Heart left ventricle (tissue), 16 donors: ENCODE measurements at regions not wholly inside any gene's neighbourhood (a gene's known extent, or its start where the extent isn't known, plus 50 kb on each side); places are given as distances from the start of the nearest gene placed in this dataset.
"Not testable (repeated sequence)": the region's sequence is repeated elsewhere in the genome, so short reads cannot be mapped to it uniquely, and the experiment has no call there.

Experiments
- ATAC-seq, 4 donors: fragments of 200-7000 bp; cut with Tn5 transposase; one replicate each; pipeline ENCODE4 v1.9.1; 2020 to 2022; ENCODE audit warnings: moderate library complexity in 4 of 4, mild to moderate bottlenecking in 3 of 4, moderate number of reproducible peaks in 1 of 4
- DNase-seq, 5 donors: peaks; one replicate each; pipeline ENCODE4 v3.0.0-alpha.2; 2020
- H3K27ac ChIP-seq, 12 donors: fragments of 200-600 bp; sonication (generic) in 4 of 12; one replicate each; pipeline versions ENCODE4 v1.5.0 to v1.8.0; 2016 to 2022; ENCODE audit warnings: mild to moderate bottlenecking in 2 of 12
- H3K27me3 ChIP-seq, 9 donors: fragments of 200-600 bp; sonication (generic) in 2 of 9; one replicate each; pipeline versions ENCODE4 v1.5.1 to v1.8.0; 2016 to 2022; ENCODE audit warnings: mild to moderate bottlenecking in 3 of 9
- H3K36me3 ChIP-seq, 9 donors: fragments of 200-600 bp; sonication (generic) in 2 of 9; one replicate each; pipeline versions ENCODE4 v1.5.0 to v1.8.0; 2018 to 2022; ENCODE audit warnings: mild to moderate bottlenecking in 2 of 9
- H3K4me1 ChIP-seq, 12 donors: fragments of 200-600 bp; sonication (generic) in 4 of 12; one replicate each; pipeline versions ENCODE4 v1.5.0 to v1.8.0; 2016 to 2022; ENCODE audit warnings: mild to moderate bottlenecking in 3 of 12
- H3K4me3 ChIP-seq, 12 donors: fragments of 200-600 bp; sonication (generic) in 4 of 12; one replicate each; pipeline versions ENCODE4 v1.5.0 to v1.8.0; 2017 to 2022; ENCODE audit warnings: mild to moderate bottlenecking in 9 of 12, moderate library complexity in 4 of 12
- H3K9me3 ChIP-seq, 12 donors: fragments of 200-600 bp; sonication (generic) in 4 of 12; one replicate each; pipeline versions ENCODE4 v1.5.0 to v1.8.0; 2016 to 2022; ENCODE audit warnings: mild to moderate bottlenecking in 1 of 12
- POLR2A ChIP-seq, 2 donors: fragments of 450-650 bp; IDR thresholded peaks; one replicate each; pipeline ENCODE4 v1.6.1; 2017; ENCODE audit warnings: antibody characterized with exemption in 2 of 2, mild to moderate bottlenecking in 2 of 2, moderate library complexity in 2 of 2
- WGBS, 4 donors: extraction: QIAGEN DNeasy Blood & Tissue Kit in 2 of 4; methylation state at CpG; one replicate each; pipeline versions ENCODE4 v1.1.5 to v1.1.7; 2013 to 2018; 5-methylcytosine and 5-hydroxymethylcytosine counted together
- intact Hi-C, 10 donors: fragments of 100-400 bp; cut with DNase I; formaldehyde crosslinking; loops; one replicate each; pipeline versions ENCODE4 v1.11.1 to v1.14.2; 2022
- TF ChIP-seq, protein P1 (sequence below), 12 donors: fragments of 200-600 bp; sonication (generic) in 4 of 12; IDR thresholded peaks; one replicate each; pipeline versions ENCODE4 v1.5.0 to v1.8.0; 2018 to 2022; ENCODE audit warnings: antibody characterized with exemption in 12 of 12, mild to moderate bottlenecking in 5 of 12
- donor health status: ischemic (EF 13 %, LVEDD 7.1; RV severe dilation, severe dysfunction).
- donor health status: healthy with polysubstance abuse.
- donor health status: DM: no; HTN: yes; CAD: no.
- donor health status: DM: no; HTN: no; CAD: no.
- donor health status: ischemic (EF 25% LVEDD 6.9; RV normal size, moderate dysfunction).
- donor health status: ischemic (EF 25% LVEDD 5.7; RV mildly dilated, moderate dysfunction).
- donor health status: healthy.
- donor health status: DM: yes; HTN: yes; CAD: no.
- donor health status: ischemic (EF 35%, LVEDD 5.7; RV mildly dilated, moderate dysfunction).
- donor health status: nonischemic (EF 11% LVEDD 7.7; RV severe dilation, severe dysfunction).
- donor health status: DM: yes; HTN: yes; CAD: no.
- donor health status: PGD.
- donor health status: ischemic (EF 29% LVEDD 5.4; RV normal size, mild dysfunction).
- donor health status: nonischemic (EF 23%, LVEDD 6.1; RV moderate dilation, normal function).

DNA sequence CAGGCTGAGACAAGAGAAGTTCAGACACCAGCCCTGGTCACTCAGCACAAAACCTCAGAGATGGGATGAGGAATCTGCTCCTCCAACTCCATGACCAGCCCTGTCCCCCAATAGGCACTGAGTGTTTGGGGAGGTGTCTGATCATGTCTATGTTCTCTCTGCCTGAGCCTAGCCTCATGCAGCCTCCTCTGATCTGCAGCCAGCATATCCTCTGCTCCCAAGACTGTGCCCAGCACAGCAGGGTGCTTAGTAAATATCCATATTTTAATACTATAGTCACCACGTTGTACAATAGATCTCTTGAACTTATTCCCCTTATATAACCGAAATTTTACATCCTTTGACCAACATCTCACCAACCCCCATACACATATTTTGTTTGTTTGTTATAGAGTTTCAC is 202.9 kb downstream of the MATN1 start:
- Histone ChIP-seq H3K4me3 (no peak overlapping the region), H3K4me1 (peaks cover 0 to 37% (median 13%) of the 10 kb centered on the region in 12 donors), H3K27ac (no peak overlapping the region), H3K36me3 (no peaks in the 10 kb centered on the region), H3K27me3 (no peaks in the 10 kb centered on the region), H3K9me3 (no peaks in the 10 kb centered on the region)
- TF ChIP-seq, protein P1, sequence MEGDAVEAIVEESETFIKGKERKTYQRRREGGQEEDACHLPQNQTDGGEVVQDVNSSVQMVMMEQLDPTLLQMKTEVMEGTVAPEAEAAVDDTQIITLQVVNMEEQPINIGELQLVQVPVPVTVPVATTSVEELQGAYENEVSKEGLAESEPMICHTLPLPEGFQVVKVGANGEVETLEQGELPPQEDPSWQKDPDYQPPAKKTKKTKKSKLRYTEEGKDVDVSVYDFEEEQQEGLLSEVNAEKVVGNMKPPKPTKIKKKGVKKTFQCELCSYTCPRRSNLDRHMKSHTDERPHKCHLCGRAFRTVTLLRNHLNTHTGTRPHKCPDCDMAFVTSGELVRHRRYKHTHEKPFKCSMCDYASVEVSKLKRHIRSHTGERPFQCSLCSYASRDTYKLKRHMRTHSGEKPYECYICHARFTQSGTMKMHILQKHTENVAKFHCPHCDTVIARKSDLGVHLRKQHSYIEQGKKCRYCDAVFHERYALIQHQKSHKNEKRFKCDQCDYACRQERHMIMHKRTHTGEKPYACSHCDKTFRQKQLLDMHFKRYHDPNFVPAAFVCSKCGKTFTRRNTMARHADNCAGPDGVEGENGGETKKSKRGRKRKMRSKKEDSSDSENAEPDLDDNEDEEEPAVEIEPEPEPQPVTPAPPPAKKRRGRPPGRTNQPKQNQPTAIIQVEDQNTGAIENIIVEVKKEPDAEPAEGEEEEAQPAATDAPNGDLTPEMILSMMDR (IDR thresholded peaks at IDR 0.05): no peak
- TF ChIP-seq POLR2A (IDR thresholded peaks at IDR 0.05): no peak
- WGBS, 4 donors: 56 to 73% (median 64%) methylated on average over 2 of the region's 2 CpGs
- intact Hi-C loops: loop anchor here in 4 of 10 donors (2.0 to 10.0 kb wide), 4 partner anchors 38 to 187 kb away; no protein-coding TSS in a partner anchor
- ATAC-seq (no peak), DNase-seq (no peak)

DNA sequence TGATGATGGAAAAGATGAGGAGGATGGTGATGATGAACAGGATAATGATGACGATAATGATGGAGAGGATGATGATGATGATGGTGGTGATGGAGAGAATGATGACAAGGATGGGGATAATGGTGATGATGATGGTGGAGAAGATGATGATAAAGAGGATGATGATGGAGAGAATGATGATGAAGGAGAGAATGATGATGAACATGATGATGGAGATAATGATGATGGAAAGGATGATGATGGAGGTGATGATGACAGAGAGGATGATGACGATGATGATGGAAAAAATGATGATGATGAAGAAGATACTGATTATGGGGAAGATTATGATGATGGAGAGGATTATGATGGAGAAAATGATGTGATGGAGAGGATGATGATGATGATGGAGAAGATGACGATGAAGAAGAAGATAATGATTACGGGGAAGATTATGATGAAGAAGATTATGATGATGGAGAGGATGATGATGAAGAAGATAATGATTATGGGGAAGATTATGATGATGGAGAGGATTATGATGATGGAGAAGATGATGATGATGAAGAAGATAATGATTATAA is 204.1 kb downstream of the MATN1 start:
- H3K27me3 ChIP-seq: no peaks in the 10 kb centered on the region
- DNase-seq (no peak), ATAC-seq (no peak)
- TF ChIP-seq, protein P1 (IDR thresholded peaks at IDR 0.05): no peak
- TF ChIP-seq POLR2A (IDR thresholded peaks at IDR 0.05): no peak
- H3K9me3 ChIP-seq: no peaks in the 10 kb centered on the region
- peaks cover 0 to 28% (median 12%) of the 10 kb centered on the region in 12 donors for H3K4me1 ChIP-seq
- H3K27ac ChIP-seq: no peak overlapping the region
- WGBS, 4 donors: 66 to 92% (median 72%) methylated on average over 4 of the region's 4 CpGs
- intact Hi-C loops: no loop called here
- no peaks in the 10 kb centered on the region for H3K36me3 ChIP-seq
- H3K4me3 ChIP-seq: no peak overlapping the region

DNA sequence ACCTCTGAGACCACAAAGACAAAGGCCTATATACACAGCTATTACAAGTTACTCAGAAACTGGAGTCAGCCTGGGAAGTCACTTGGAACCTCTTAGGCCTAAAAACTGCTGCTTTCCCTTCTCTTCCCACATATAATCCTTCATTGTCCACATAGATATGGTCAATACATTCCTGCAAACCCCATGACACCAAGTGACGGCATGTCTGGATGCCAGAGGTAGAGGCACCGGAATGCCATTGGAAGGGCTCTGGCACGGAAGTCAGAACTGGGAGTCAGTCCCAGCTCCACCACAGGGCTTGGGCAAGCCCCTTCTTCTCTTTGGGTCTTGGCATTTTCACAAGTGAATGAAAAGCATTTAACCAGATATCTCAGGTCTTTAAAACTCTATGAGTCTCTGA is 204.7 kb downstream of the MATN1 start:
- no peak for DNase-seq
- no peaks in the 10 kb centered on the region for H3K36me3 ChIP-seq
- TF ChIP-seq, protein P1 (IDR thresholded peaks at IDR 0.05): no peak
- TF ChIP-seq POLR2A (IDR thresholded peaks at IDR 0.05): no peak
- H3K27ac ChIP-seq: no peak overlapping the region
- intact Hi-C loops: no loop called here
- no peak for ATAC-seq
- no peaks in the 10 kb centered on the region for H3K9me3 ChIP-seq
- WGBS, 4 donors: 60 to 89% (median 68%) methylated on average over 3 of the region's 3 CpGs
- H3K27me3 ChIP-seq: no peaks in the 10 kb centered on the region
- H3K4me1 ChIP-seq: peaks cover 0 to 23% (median 11%) of the 10 kb centered on the region in 12 donors
- no peak overlapping the region for H3K4me3 ChIP-seq

- H3K4me3 ChIP-seq: no peak overlapping the region
- WGBS, 4 donors: 55 to 75% (median 63%) methylated on average over 1 to 2 of the region's 2 CpGs
- H3K9me3 ChIP-seq: no peaks in the 10 kb centered on the region
- DNase-seq (peak in 1 of 5 donors; percentile 9), ATAC-seq (no peak)
- TF ChIP-seq, protein P1 (IDR thresholded peaks at IDR 0.05): no peak
- TF ChIP-seq POLR2A (IDR thresholded peaks at IDR 0.05): no peak
- no peak overlapping the region for H3K27ac ChIP-seq
- no peaks in the 10 kb centered on the region for H3K36me3 ChIP-seq
- intact Hi-C loops: no loop called here
- H3K4me1 ChIP-seq: peaks cover 0 to 19% (median 9%) of the 10 kb centered on the region in 12 donors
- no peaks in the 10 kb centered on the region for H3K27me3 ChIP-seq
Observed at GRCh38 chr1:30518186-30518585, 205.2 kb downstream of the MATN1 start.

DNA sequence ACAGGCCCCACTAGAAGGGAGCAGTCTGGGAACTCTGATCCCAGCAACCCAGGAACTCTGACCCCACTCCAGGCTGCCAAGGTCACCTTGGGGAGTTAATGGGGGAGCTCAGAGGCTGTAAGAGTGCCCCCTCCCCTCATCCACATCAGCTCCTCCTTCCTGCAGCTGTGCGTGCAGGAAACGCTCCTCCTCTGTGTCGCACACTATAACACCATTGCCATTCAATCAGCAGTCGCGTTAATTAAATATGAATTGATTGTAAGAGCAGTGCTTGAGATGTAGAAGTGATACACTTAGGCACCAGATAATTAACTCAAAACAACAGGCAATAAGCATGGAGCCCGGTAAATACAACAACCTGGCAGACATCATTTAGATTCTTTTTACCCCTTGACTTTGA is 205.7 kb downstream of the MATN1 start:
- intact Hi-C loops, H3K9me3 ChIP-seq: not testable (repeated sequence)
- WGBS, 4 donors: 81 to 87% (median 85%) methylated on average over 5 to 6 of the region's 6 CpGs

GRCh38 chr1:30517241-30517640 is 206.1 kb downstream of the MATN1 start:
- intact Hi-C loops, ATAC-seq: not testable (repeated sequence)

More for the DNA sequence above, 205.7 kb downstream of the MATN1 start:
- not testable (repeated sequence) for H3K4me3 ChIP-seq, H3K36me3 ChIP-seq, DNase-seq, ATAC-seq, H3K27me3 ChIP-seq, H3K27ac ChIP-seq
- peaks cover 0 to 14% (median 4%) of the 10 kb centered on the region in 12 donors for H3K4me1 ChIP-seq

More at GRCh38 chr1:30517241-30517640, 206.1 kb downstream of the MATN1 start:
- H3K4me3 ChIP-seq, H3K9me3 ChIP-seq, H3K36me3 ChIP-seq, H3K27me3 ChIP-seq, H3K27ac ChIP-seq: not testable (repeated sequence)
- 71 to 86% (median 77%) methylated on average over 4 to 7 of the region's 7 CpGs for WGBS, 4 donors
- H3K4me1 ChIP-seq: peaks cover 0 to 11% (median 3%) of the 10 kb centered on the region in 12 donors
- DNase-seq: peak in 1 of 5 donors; percentile 6
